SHP77 (cell line): ENCODE measurements at regions not wholly inside any gene's neighbourhood (a gene's known extent, or its start where the extent isn't known, plus 50 kb on each side); places are given as distances from the start of the nearest gene placed in this dataset.

Experiments used
- DNase-seq, 2 experiments: peaks; one replicate each; lab custom pipeline; 2025; lab: John Stamatoyannopoulos, UW

DNA sequence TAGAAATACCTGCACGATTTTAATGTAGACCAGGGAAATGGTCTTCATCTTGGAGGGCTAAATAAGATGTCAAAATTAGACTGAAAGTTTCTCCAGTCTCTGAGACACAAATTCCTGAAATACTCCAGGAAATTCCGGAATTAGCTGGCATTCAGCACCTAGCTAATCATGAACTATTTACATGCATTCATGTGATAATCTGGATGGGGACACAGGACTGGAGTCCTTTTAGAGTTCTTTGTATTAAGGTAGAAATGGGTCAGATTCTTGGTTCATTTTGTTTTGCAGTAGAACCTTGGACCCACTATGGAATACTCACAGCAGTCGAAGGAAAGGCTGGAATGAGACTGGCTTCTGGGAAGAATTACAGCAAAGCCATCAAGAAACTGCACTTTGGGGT lies 65.3 kb upstream of the MDFIC start:
- DNase-seq: no peak

DNA sequence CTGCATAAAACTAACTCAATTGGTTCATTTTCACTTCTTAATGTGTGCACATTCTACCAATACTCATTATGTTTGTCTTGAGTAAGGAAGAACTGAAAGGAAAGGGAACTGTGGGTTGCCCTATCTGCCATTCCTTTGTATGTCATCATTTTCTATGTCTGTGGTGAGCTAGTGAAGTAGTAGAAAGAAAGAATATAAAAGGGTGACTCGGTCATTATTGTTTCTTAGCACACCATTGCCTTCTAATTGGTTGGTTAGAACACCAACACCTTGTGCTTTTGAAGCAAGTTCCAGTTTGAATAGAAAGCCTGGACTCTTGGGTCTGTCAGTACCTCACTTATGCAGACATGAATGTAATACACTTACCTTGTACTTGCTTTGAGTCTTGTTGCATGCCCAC lies 64.3 kb upstream of the MDFIC start:
- DNase-seq: no peak

- no peak for DNase-seq
Measured at GRCh38 chr7:114859477-114859876, 62.4 kb upstream of the MDFIC start.

- no peak for DNase-seq
Measured at GRCh38 chr7:114860206-114860605, 61.7 kb upstream of the MDFIC start.

GRCh38 chr7:114862406-114862805 lies 59.5 kb upstream of the MDFIC start:
- no peak for DNase-seq

- no peak for DNase-seq
Measured at GRCh38 chr7:114864278-114864677, 57.6 kb upstream of the MDFIC start.

DNA sequence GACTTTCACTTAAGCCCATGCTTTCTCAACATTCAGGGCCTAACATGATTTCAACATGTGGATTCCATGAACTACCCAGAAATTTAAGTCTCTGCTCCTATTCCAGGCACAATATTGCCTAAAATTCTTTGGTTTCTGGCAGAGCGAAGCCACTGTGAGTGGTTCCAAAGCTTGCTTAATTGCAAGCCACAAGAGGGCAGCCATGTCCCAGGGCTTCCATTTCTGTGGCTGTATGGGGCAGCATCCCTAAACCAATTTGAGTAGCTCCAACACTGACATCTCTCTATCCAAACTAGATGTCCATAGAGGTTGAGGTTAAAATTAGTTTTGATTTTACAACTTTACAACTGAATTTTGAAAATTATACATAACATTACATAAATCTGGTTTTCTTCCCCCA lies 56.3 kb upstream of the MDFIC start:
- peak; percentile 11 to 19 for DNase-seq
